ENCODE measurements at regions not wholly inside any gene's neighbourhood (a gene's known extent, or its start where the extent isn't known, plus 50 kb on each side); places are given as distances from the start of the nearest gene placed in this dataset.

DNA sequence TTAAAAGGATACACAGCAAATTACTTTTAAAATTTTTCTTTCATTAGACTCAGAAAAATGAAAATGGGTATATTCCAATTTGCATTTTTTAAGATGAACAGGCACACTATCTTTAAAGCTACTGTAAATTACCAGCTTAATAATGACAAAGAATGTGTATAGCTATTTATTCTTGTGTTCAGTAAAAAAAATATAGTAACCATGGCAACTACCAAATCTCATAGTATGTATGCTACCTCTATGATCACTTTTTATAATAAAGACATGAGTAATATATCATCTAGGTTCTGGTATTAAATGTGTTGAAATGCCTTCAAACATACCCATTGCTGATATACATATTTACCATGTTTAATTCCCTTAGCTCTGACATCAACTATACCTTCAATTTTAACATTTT, 383.2 kb downstream of the FOXG1 start:
- Histone ChIP-seq H3K4me2 (ENCODE audit: low read length) (no peak overlapping the region), H3K56ac (ENCODE audit: low read length) (no peak overlapping the region), H2BK15ac (replicated peaks; ENCODE audit: low read depth) (no peak overlapping the region), H3K18ac (ENCODE audit: low read length) (no peak overlapping the region), H2BK120ac (ENCODE audit: low read depth, low read length) (no peak overlapping the region), H3K27me3 (ENCODE audit: insufficient read depth, low read length, poor library complexity) (no peaks in the 10 kb centered on the region), H2AK5ac (ENCODE audit: low read length) (no peak overlapping the region), H4K5ac (ENCODE audit: low read length) (no peak overlapping the region), H4K8ac (ENCODE audit: low read depth, low read length) (no peak overlapping the region), H3K4me3 (ENCODE audit: low read length) (no peak overlapping the region), H3K27ac (ENCODE audit: low read depth, low read length) (no peak overlapping the region), H3K79me2 (ENCODE audit: control insufficient read depth, insufficient read depth, low read length) (no peaks in the 10 kb centered on the region), H2BK5ac (ENCODE audit: low read length) (no peak overlapping the region), H3K4ac (ENCODE audit: low read depth, low read length) (no peak overlapping the region), H3K79me1 (ENCODE audit: low read length) (no peaks in the 10 kb centered on the region), H3K36me3 (ENCODE audit: control insufficient read depth, insufficient read depth, low read length) (no peaks in the 10 kb centered on the region), H3K23ac (ENCODE audit: low read length) (no peak overlapping the region), H3K4me1 (ENCODE audit: control insufficient read depth, low read depth, low read length) (no peaks in the 10 kb centered on the region), H3K9ac (ENCODE audit: low read length) (no peak overlapping the region)
- DNase-seq: no peak

DNA sequence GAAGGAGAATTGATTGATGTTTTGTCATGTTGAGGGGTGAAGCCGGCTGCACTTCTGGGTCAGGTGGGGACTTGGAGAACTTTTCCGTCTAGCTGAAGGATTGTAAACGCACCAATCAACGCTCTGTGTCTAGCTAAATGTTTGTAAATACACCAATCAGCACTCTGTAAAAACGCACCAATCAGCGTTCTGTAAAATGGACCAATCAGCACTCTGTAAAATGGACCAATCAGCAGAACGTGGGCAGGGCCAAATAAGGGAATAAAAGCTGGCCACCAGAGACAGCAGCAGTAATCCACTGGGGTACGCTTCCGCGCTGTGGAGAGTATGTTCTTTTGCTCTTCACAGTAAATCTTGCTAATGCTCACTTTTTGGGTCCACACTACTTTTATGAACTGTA, 384.1 kb downstream of the FOXG1 start:
- WGBS (ENCODE audit: extremely low coverage, insufficient coverage, low lambda C conversion rate): no CpG with 5 or more reads among the region's 10 CpGs
- H3K4me2 ChIP-seq (ENCODE audit: low read length): no peak overlapping the region

DNA sequence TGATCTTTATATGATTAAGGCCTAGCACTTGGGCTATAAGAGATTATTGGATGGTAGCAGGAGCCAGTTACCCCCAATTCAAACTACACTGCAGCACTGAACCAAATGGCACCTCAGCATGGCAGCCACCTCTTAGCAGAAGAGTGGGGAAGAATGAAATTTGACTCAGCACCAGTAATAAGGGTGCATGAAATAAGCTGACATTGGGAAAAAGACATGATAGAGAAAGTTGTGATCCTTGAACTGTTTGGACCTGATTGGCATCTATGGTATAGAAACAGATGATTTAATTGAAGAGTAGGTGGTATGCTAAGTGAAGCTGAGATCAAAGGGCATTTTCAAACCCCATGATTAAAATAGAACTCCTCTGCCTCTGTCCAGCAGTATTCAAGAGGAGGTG, 389.5 kb downstream of the FOXG1 start:
- no peak overlapping the region for H2BK15ac ChIP-seq (replicated peaks; ENCODE audit: low read depth)
- no peak overlapping the region for H3K9ac ChIP-seq (ENCODE audit: low read length)
- no peak overlapping the region for H3K4me3 ChIP-seq (ENCODE audit: low read length)
- no peak overlapping the region for H3K56ac ChIP-seq (ENCODE audit: low read length)
- H3K18ac ChIP-seq (ENCODE audit: low read length): no peak overlapping the region
- H3K79me2 ChIP-seq (ENCODE audit: control insufficient read depth, insufficient read depth, low read length): no peaks in the 10 kb centered on the region
- no peak overlapping the region for H4K5ac ChIP-seq (ENCODE audit: low read length)
- H3K27me3 ChIP-seq (ENCODE audit: insufficient read depth, low read length, poor library complexity): no peaks in the 10 kb centered on the region
- no peak overlapping the region for H3K23ac ChIP-seq (ENCODE audit: low read length)
- no peak overlapping the region for H3K4ac ChIP-seq (ENCODE audit: low read depth, low read length)
- DNase-seq: no peak
- no peaks in the 10 kb centered on the region for H3K79me1 ChIP-seq (ENCODE audit: low read length)
- H2BK120ac ChIP-seq (ENCODE audit: low read depth, low read length): no peak overlapping the region
- no peak overlapping the region for H2AK5ac ChIP-seq (ENCODE audit: low read length)
- no peaks in the 10 kb centered on the region for H3K4me1 ChIP-seq (ENCODE audit: control insufficient read depth, low read depth, low read length)
- no peaks in the 10 kb centered on the region for H3K36me3 ChIP-seq (ENCODE audit: control insufficient read depth, insufficient read depth, low read length)
- H3K27ac ChIP-seq (ENCODE audit: low read depth, low read length): no peak overlapping the region
- H4K8ac ChIP-seq (ENCODE audit: low read depth, low read length): no peak overlapping the region
- no peak overlapping the region for H3K4me2 ChIP-seq (ENCODE audit: low read length)
- H2BK5ac ChIP-seq (ENCODE audit: low read length): no peak overlapping the region

More for the DNA sequence above, 384.1 kb downstream of the FOXG1 start:
- Histone ChIP-seq H3K9ac (ENCODE audit: low read length) (no peak overlapping the region), H3K4ac (ENCODE audit: low read depth, low read length) (no peak overlapping the region), H2BK120ac (ENCODE audit: low read depth, low read length) (no peak overlapping the region), H2BK5ac (ENCODE audit: low read length) (no peak overlapping the region), H4K5ac (ENCODE audit: low read length) (no peak overlapping the region), H3K79me1 (ENCODE audit: low read length) (no peaks in the 10 kb centered on the region), H3K27ac (ENCODE audit: low read depth, low read length) (no peak overlapping the region), H3K4me1 (ENCODE audit: control insufficient read depth, low read depth, low read length) (no peaks in the 10 kb centered on the region), H2AK5ac (ENCODE audit: low read length) (no peak overlapping the region), H3K27me3 (ENCODE audit: insufficient read depth, low read length, poor library complexity) (no peaks in the 10 kb centered on the region), H3K56ac (ENCODE audit: low read length) (no peak overlapping the region), H3K79me2 (ENCODE audit: control insufficient read depth, insufficient read depth, low read length) (no peaks in the 10 kb centered on the region), H3K23ac (ENCODE audit: low read length) (no peak overlapping the region), H2BK15ac (replicated peaks; ENCODE audit: low read depth) (no peak overlapping the region), H3K18ac (ENCODE audit: low read length) (no peak overlapping the region), H3K36me3 (ENCODE audit: control insufficient read depth, insufficient read depth, low read length) (no peaks in the 10 kb centered on the region), H3K4me3 (ENCODE audit: low read length) (no peak overlapping the region), H4K8ac (ENCODE audit: low read depth, low read length) (no peak overlapping the region)
- no peak for DNase-seq

DNA sequence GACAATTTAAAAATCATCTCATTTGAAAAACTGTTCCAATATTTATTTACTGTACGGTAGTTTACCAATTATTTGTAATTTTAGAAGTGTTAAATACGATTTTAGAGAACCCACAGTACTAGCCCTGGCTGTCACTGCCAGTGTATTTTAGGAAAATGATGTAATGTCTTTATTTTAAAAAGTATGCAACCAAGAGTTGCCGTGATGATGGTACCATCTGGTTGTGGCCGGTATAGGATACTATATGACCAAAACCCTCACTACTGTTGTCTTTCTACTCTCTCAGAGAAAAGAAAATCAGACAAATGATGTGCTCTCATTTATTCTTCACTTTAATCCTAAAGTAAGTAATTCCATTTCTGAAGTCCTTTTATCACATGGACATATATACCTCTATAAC, 395.0 kb downstream of the FOXG1 start:
- no peak overlapping the region for H3K18ac ChIP-seq (ENCODE audit: low read length)
- no peak overlapping the region for H2AK5ac ChIP-seq (ENCODE audit: low read length)
- H3K56ac ChIP-seq (ENCODE audit: low read length): no peak overlapping the region
- no peak overlapping the region for H4K5ac ChIP-seq (ENCODE audit: low read length)
- no peaks in the 10 kb centered on the region for H3K4me1 ChIP-seq (ENCODE audit: control insufficient read depth, low read depth, low read length)
- WGBS (ENCODE audit: extremely low coverage, insufficient coverage, low lambda C conversion rate): no CpG with 5 or more reads among the region's 4 CpGs
- no peaks in the 10 kb centered on the region for H3K79me2 ChIP-seq (ENCODE audit: control insufficient read depth, insufficient read depth, low read length)
- H4K8ac ChIP-seq (ENCODE audit: low read depth, low read length): no peak overlapping the region
- no peak overlapping the region for H2BK15ac ChIP-seq (replicated peaks; ENCODE audit: low read depth)
- H3K4me2 ChIP-seq (ENCODE audit: low read length): no peak overlapping the region
- no peak overlapping the region for H2BK120ac ChIP-seq (ENCODE audit: low read depth, low read length)
- DNase-seq: no peak
- H3K36me3 ChIP-seq (ENCODE audit: control insufficient read depth, insufficient read depth, low read length): no peaks in the 10 kb centered on the region
- no peaks in the 10 kb centered on the region for H3K79me1 ChIP-seq (ENCODE audit: low read length)
- no peak overlapping the region for H3K9ac ChIP-seq (ENCODE audit: low read length)
- no peak overlapping the region for H3K4me3 ChIP-seq (ENCODE audit: low read length)
- H3K4ac ChIP-seq (ENCODE audit: low read depth, low read length): no peak overlapping the region
- H2BK5ac ChIP-seq (ENCODE audit: low read length): no peak overlapping the region
- H3K27ac ChIP-seq (ENCODE audit: low read depth, low read length): no peak overlapping the region
- no peak overlapping the region for H3K23ac ChIP-seq (ENCODE audit: low read length)
- H3K27me3 ChIP-seq (ENCODE audit: insufficient read depth, low read length, poor library complexity): no peaks in the 10 kb centered on the region

DNA sequence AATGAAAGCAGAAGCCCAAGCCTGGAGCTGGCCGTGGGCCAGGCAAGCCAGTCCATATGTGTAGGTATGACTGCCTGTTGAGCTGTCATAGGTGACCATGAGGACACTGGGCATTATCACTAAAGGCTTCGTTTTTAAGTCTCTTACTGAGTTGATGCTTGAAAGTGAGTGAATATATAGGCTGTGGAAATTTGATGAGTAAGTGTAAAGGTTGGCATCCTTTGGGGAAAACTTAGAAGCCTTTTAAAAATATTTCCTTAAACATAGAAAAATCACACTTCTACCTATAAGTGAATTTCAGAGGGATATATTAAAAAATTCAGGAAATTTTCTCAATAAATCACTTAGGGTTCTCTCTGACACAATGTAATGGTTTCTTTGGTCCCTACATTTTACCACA, 396.5 kb downstream of the FOXG1 start:
- H3K4me2 ChIP-seq (ENCODE audit: low read length): no peak overlapping the region
- no CpG with 5 or more reads among the region's 2 CpGs for WGBS (ENCODE audit: extremely low coverage, insufficient coverage, low lambda C conversion rate)
- H2AK5ac ChIP-seq (ENCODE audit: low read length): no peak overlapping the region
- no peak overlapping the region for H3K18ac ChIP-seq (ENCODE audit: low read length)
- H3K23ac ChIP-seq (ENCODE audit: low read length): no peak overlapping the region
- no peak overlapping the region for H2BK120ac ChIP-seq (ENCODE audit: low read depth, low read length)
- H4K8ac ChIP-seq (ENCODE audit: low read depth, low read length): no peak overlapping the region
- no peak overlapping the region for H2BK15ac ChIP-seq (replicated peaks; ENCODE audit: low read depth)
- H3K4ac ChIP-seq (ENCODE audit: low read depth, low read length): no peak overlapping the region
- no peak overlapping the region for H4K5ac ChIP-seq (ENCODE audit: low read length)
- H3K36me3 ChIP-seq (ENCODE audit: control insufficient read depth, insufficient read depth, low read length): no peaks in the 10 kb centered on the region
- H3K4me3 ChIP-seq (ENCODE audit: low read length): no peak overlapping the region
- no peak for DNase-seq
- H3K79me1 ChIP-seq (ENCODE audit: low read length): no peaks in the 10 kb centered on the region
- H3K4me1 ChIP-seq (ENCODE audit: control insufficient read depth, low read depth, low read length): no peaks in the 10 kb centered on the region
- H3K9ac ChIP-seq (ENCODE audit: low read length): no peak overlapping the region
- H3K27ac ChIP-seq (ENCODE audit: low read depth, low read length): no peak overlapping the region
- no peaks in the 10 kb centered on the region for H3K27me3 ChIP-seq (ENCODE audit: insufficient read depth, low read length, poor library complexity)
- no peaks in the 10 kb centered on the region for H3K79me2 ChIP-seq (ENCODE audit: control insufficient read depth, insufficient read depth, low read length)
- H2BK5ac ChIP-seq (ENCODE audit: low read length): no peak overlapping the region
- H3K56ac ChIP-seq (ENCODE audit: low read length): no peak overlapping the region

DNA sequence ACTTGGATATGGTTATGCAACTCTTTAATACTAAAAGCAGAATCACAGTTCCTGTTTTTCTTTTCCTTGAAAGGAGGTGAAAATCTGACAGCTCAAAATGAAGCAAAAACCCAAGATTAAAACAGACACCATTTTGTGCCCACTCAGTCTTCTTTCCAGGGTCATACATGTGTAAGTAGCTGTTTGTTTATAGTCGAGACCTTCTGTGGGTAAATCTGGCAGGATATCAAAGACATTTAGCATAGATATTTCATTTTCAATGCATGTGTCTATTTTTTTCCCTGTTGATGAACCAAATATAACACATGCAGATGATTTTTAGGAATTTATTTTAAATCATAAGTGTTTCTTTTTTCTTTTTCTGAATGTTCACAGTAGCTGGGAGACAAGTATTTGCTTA, 398.8 kb downstream of the FOXG1 start:
- Histone ChIP-seq H3K27ac (ENCODE audit: low read depth, low read length) (no peak overlapping the region), H3K9ac (ENCODE audit: low read length) (no peak overlapping the region), H3K4me3 (ENCODE audit: low read length) (no peak overlapping the region), H3K79me1 (ENCODE audit: low read length) (no peaks in the 10 kb centered on the region), H3K18ac (ENCODE audit: low read length) (no peak overlapping the region), H3K23ac (ENCODE audit: low read length) (no peak overlapping the region), H2BK120ac (ENCODE audit: low read depth, low read length) (no peak overlapping the region), H3K4me2 (ENCODE audit: low read length) (no peak overlapping the region), H4K8ac (ENCODE audit: low read depth, low read length) (no peak overlapping the region), H3K56ac (ENCODE audit: low read length) (no peak overlapping the region), H3K36me3 (ENCODE audit: control insufficient read depth, insufficient read depth, low read length) (no peaks in the 10 kb centered on the region), H3K4me1 (ENCODE audit: control insufficient read depth, low read depth, low read length) (no peaks in the 10 kb centered on the region), H2BK5ac (ENCODE audit: low read length) (no peak overlapping the region), H3K27me3 (ENCODE audit: insufficient read depth, low read length, poor library complexity) (no peaks in the 10 kb centered on the region), H3K4ac (ENCODE audit: low read depth, low read length) (no peak overlapping the region), H2BK15ac (replicated peaks; ENCODE audit: low read depth) (no peak overlapping the region), H2AK5ac (ENCODE audit: low read length) (no peak overlapping the region), H4K5ac (ENCODE audit: low read length) (no peak overlapping the region), H3K79me2 (ENCODE audit: control insufficient read depth, insufficient read depth, low read length) (no peaks in the 10 kb centered on the region)
- WGBS (ENCODE audit: extremely low coverage, insufficient coverage, low lambda C conversion rate): no CpG with 5 or more reads among the region's 1 CpG
- DNase-seq: no peak

All from mesendoderm (in vitro differentiated cells).